ENCODE measurements at regions not wholly inside any gene's neighbourhood (a gene's known extent, or its start where the extent isn't known, plus 50 kb on each side); places are given as distances from the start of the nearest gene placed in this dataset.

- DNase-seq (ENCODE audit: low spot score), result no peak
Measured at GRCh38 chr10:78186572-78186971, 152.9 kb downstream of the RPS24 start.

- DNase-seq (ENCODE audit: low spot score), result no peak
Measured at GRCh38 chr10:78187371-78187770, 153.7 kb downstream of the RPS24 start.

- DNase-seq (ENCODE audit: low spot score), result no peak
Measured at GRCh38 chr10:78188446-78188845, 154.8 kb downstream of the RPS24 start.

- no peak for DNase-seq (ENCODE audit: low spot score)
Measured at GRCh38 chr10:78190051-78190825, 156.6 kb downstream of the RPS24 start.

GRCh38 chr10:78191301-78191700, 157.6 kb downstream of the RPS24 start:
- no peak for DNase-seq (ENCODE audit: low spot score)

- DNase-seq (ENCODE audit: low spot score), result no peak
Measured at GRCh38 chr10:78193189-78193588, 159.5 kb downstream of the RPS24 start.

- no peak for DNase-seq (ENCODE audit: low spot score)
Measured at GRCh38 chr10:78194050-78194449, 160.4 kb downstream of the RPS24 start.

GRCh38 chr10:78194539-78195402, 161.1 kb downstream of the RPS24 start:
- no peak for DNase-seq (ENCODE audit: low spot score)

- no peak for DNase-seq (ENCODE audit: low spot score)
Measured at GRCh38 chr10:78196396-78196795, 162.7 kb downstream of the RPS24 start.

- DNase-seq (ENCODE audit: low spot score), result no peak
Measured at GRCh38 chr10:78196964-78197363, 163.3 kb downstream of the RPS24 start.

- no peak for DNase-seq (ENCODE audit: low spot score)
Measured at GRCh38 chr10:78197628-78198272, 164.1 kb downstream of the RPS24 start.

GRCh38 chr10:78199005-78199725, 165.5 kb downstream of the RPS24 start:
- DNase-seq (ENCODE audit: low spot score), result no peak

GRCh38 chr10:78199759-78200158, 166.1 kb downstream of the RPS24 start:
- DNase-seq (ENCODE audit: low spot score), result no peak

- DNase-seq (ENCODE audit: low spot score), result no peak
Measured at GRCh38 chr10:78200686-78201085, 167.0 kb downstream of the RPS24 start.

- DNase-seq (ENCODE audit: low spot score), result no peak
Measured at GRCh38 chr10:78202386-78202785, 168.7 kb downstream of the RPS24 start.

- DNase-seq (ENCODE audit: low spot score), result no peak
Measured at GRCh38 chr10:78203915-78204818, 170.5 kb downstream of the RPS24 start.

- DNase-seq (ENCODE audit: low spot score), result no peak
Measured at GRCh38 chr10:78205457-78206016, 171.9 kb downstream of the RPS24 start.

GRCh38 chr10:78207216-78207615, 173.6 kb downstream of the RPS24 start:
- DNase-seq (ENCODE audit: low spot score), result no peak

GRCh38 chr10:78207776-78208175, 174.1 kb downstream of the RPS24 start:
- no peak for DNase-seq (ENCODE audit: low spot score)

GRCh38 chr10:78209970-78210369, 176.3 kb downstream of the RPS24 start:
- DNase-seq (ENCODE audit: low spot score), result no peak

GRCh38 chr10:78210548-78210947, 176.9 kb downstream of the RPS24 start:
- DNase-seq (ENCODE audit: low spot score), result no peak

Measured in hematopoietic multipotent progenitor cell treated with erythropoietin and hydrocortisone succinate and interleukin-3 and kit ligand, for 17 days (in vitro differentiated cells).